HG02981 (cell line): ENCODE measurements at regions not wholly inside any gene's neighbourhood (a gene's known extent, or its start where the extent isn't known, plus 50 kb on each side); places are given as distances from the start of the nearest gene placed in this dataset.
"Not testable (repeated sequence)": the region's sequence is repeated elsewhere in the genome, so short reads cannot be mapped to it uniquely, and the experiment has no call there.

Experiments used
- ATAC-seq: cut with Tn5 transposase; IDR thresholded peaks from one replicate; pipeline ENCODE4 v1.9.1; 2021; ENCODE audit warnings: mild to moderate bottlenecking, moderate library complexity; ENCODE audit not compliant: unreplicated experiment

DNA sequence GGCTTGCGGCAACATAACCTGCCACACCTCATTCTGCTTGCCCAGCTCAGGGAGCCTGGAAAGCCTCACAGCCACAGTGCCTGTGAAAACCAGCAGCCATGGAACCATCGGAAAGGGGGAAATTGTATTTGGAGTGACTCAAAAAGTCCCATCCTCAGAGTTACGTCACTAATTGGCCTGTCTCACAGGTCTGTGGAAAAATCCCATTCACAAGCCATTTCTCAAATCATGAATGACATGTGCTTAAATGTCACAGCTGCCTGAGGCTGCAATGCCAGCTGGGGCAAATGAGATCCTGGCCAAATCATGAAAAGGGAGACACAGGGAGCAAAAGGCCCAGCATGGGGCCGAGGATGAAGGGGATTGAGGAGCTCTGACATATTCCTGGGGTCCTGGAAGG, 486.9 kb upstream of the RAB6C start:
- no peak for ATAC-seq

DNA sequence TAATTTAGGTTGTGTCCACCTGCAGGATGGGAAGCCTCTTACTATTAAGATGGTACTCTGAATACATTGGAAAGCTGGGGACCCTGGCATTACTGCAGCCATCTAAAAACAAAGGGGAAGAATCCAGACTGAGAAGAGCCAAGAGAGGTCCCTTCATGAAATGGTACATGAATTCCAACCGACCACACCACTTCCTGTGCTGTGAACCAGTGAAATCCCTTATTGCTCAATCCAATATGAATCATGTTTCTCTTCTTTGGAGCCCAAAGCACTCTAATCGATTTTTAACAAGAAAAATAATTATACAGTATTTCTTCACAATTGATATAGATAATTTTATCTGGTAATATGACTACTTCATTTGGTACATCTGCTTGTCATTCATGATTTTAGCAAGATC, 479.7 kb upstream of the RAB6C start:
- ATAC-seq, result no peak

DNA sequence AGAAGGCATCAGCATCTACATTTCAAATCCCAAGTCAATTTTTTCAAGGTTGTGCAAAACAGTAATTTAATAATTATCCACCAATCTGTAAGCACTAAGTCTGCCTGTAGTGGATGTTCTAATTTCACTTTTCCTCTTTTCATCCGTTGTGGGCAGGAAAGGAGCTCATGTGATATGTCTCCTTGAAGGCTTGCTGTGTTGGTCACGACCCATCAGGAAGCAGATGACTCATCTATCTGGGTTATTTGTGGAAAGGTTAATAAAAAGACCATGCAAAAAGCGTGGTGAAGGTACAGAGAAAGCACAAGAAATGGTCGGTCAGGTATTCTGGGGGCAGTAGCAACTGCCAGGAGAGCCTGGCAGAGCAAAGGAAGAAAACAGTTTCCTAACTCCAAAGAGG, 476.7 kb upstream of the RAB6C start:
- no peak for ATAC-seq

DNA sequence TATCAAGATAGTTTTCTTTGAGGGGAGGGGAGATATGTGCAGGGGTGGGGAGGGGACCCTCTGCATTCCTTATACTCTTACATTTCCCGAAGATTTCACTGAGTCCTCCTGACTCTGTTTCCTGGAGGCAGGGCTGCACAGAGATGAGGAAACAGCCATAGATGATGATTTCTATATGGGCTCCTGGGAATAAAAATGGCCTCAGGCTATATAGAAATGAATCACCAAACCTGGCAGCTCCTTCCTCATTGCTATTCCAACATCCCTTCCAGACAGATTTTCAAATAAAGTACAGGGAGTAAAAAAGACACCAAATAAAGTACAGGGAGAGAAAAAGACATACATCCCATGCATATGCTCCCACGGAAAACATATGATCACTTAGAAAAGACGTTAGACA, 474.8 kb upstream of the RAB6C start:
- ATAC-seq, result no peak

DNA sequence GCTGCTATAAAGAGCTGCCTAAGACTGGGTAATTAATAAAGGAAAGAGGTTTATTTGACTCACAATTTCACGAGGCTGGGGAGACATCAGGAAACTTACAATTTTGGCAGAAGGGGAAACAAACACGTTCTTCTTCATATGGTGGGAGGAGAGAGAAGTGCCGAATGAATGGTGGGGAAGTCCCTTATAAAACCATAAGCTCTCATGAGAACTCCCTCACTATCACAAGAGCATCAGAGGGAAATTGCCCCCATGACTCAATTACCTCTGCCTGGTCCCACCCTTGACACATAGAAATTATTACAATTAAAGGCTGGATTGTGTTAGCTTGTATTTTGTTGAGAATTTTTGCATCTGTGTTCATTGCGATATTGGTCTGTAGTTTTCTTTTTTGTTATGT, 460.5 kb upstream of the RAB6C start:
- no peak for ATAC-seq

DNA sequence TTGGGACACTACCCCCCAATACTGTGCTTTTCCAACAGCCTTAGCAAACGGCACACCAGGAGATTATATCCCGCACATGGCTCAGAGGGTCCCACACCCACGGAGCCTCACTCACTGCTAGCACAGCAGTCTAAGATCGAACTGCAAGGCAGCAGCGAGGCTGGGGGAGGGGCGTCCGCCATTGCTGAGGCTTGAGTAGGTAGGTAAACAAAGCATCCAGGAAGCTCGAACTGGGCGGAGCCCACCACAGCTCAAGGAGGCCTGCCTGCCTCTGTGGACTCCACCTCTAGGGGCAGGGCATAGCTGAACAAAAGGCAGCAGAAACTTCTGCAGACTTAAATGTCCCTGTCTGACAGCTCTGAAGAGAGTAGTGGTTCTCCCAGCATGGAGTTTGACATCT, 447.3 kb upstream of the RAB6C start:
- not testable (repeated sequence) for ATAC-seq

DNA sequence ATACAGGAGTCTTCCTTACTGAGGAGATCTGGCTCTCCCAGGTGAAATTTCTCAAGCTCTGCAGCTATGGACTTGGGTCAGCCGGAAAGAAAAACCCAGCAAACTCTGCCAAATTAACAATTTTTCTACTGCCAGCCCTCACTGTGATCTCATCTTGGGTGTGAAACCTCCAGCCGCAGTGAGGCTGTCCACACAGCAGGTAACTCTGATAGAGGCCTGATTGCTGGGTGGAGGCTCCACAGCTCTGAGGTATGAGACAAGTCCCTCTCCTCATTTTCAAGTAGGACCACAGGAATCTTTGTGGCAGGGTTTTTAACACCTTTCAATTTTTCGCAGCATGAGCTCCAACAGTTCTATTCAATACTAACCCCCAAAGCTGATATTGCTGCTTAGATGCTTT, 430.6 kb upstream of the RAB6C start:
- no peak for ATAC-seq

DNA sequence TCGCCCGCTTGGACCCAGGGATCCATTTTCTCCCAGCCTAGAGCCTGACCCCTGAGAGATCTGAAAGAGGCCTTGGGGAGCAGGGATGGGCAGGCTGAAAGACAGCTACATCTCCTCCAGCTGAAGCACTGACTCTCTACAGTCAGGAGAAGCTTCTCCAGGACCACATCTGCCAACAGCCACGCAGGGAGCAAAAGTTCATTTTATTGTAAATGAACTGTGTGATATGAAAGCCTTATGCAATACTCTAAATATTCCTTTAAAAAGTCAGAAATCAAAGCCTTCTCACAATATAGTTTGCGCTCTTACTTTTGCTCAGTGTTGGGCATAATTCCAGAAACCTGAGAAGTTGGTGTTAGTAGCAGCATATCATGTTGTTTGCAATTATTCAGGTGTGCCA, 428.9 kb upstream of the RAB6C start:
- ATAC-seq, result no peak

DNA sequence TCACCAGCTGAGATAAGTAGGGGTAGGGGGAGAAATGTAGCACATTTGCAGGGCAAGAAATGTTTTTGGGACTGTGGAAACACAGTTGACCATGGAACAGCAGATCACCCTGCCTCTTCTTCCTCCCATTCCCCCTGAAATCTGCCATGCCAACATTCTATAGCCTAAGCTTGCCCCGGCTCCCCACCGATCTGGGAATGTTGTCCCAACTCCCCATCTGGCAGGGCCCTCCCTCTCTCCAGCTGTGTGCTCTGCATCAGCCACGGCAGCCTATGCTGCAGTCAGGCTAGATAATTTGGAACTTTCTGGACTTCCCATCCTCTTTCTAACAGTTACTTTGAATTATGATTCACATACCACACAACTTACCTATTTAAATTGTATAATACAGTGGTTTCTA, 425.1 kb upstream of the RAB6C start:
- no peak for ATAC-seq

DNA sequence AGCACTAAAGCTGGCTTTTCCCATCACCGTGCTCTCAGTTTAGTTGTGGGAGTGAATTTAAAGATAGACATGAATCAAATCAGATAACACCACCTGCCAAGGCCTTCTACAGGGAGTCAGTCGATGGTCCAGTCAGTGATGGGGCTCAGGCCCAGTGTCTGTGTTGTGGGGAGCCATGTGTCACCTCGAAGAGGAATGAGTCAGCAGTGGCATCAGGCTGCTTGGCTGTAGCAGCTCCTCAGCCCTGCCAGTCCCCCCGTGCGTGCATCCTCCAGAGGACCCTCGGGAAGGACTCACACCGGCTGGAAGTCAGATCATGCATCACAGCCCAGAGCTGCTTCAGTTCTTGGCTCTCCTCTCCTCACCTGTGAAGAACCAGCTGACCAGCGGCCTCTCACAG, 420.4 kb upstream of the RAB6C start:
- ATAC-seq, result no peak

DNA sequence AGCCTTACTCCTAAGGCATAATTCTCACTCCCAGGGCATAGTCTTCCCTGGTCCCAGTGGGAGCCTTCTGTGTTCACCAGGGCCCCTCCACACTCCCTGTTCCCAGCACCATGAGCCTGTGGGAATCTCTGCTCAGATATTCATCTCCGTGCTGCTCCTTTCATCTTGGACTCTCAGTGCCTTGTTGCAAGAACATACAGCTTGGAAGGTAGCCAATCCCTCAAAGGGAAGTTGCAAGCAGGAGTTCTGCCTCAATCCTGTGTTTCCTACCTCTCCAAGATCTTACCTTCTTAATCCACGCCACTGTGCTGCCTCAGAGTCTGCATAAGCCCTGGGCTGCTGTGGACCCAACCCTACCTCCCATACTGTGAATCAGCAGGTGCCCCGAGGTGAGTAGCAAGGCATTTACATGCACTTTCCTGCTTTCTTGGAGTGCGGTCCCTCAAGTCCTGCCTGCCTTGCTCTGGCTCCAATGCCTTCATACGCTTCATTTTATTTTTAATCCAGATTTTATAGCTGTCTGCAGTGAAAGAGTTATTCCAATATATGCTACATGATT, 413.8 kb upstream of the RAB6C start:
- ATAC-seq, result no peak

DNA sequence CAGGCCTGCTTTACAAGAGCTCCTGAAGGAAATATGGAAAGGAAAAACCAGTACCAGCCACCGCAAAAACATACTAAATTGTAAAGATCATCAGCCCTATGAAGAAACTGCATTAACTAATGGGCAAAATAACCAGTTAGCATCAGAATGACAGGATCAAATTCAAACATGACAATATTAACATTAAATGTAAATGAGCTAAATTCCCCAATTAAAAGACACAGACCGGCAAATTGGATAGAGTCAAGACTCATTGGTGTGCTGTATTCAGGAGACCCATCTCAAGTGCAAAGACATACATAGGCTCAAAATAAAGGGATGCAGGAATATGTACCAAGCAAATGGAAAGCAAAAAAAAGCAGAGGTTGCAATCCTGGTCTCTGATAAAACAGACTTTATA, 408.7 kb upstream of the RAB6C start:
- ATAC-seq, result not testable (repeated sequence)

DNA sequence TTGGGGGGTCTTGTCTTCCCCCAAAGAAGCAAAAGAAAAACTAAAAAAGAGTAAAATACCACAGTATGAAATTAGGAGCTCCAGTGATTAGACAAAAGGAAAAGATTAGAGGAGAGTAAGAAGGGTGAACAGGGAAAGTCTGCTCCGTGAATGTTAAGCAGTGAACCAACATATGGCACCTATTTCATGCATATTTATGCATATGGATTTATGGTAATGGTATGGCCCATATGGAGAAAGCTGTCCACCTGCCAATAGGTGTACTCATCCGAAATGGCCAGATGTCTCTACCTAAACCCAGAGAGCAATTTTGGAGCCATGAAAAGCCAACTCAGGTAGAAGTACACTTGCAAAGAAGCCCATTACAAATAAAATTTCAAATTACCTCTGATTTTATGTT, 404.0 kb upstream of the RAB6C start:
- ATAC-seq, result no peak

DNA sequence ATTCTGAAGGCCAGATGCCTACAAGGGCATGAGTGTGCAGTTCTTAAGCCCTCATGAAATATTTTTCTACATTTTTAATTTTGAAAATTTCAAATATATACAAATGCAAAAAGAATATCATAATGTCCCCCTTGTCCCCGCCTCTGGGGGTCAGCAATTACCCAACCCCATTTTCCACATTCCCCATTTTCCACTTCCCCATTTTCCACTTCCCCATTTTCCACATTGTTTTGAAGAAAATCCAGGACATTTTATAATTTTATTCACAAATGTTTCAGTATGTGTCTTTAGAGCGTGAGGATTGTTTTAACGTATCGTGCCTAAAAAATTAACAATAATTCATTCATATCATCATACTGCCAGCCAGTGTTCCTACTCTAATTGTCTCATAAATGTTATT, 403.6 kb upstream of the RAB6C start:
- no peak for ATAC-seq

DNA sequence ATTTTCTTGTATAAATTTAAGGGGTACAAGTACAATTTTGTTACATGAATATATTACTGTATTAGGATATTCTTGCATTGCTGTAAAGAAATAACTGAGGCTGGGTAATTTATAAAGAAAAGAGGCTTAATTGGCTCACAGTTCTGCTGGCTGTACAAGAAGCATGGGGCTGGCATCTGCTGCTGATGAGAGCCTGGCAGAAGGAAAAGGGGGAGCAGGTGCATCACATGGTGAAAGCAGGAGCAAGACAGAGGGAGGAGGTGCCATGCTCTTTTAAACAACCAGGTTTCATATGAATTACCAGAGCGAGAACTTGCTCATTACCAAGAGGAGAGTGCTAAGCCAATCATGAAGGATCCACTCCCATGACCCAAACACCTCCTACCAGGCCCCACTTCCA, 399.5 kb upstream of the RAB6C start:
- ATAC-seq, result no peak

DNA sequence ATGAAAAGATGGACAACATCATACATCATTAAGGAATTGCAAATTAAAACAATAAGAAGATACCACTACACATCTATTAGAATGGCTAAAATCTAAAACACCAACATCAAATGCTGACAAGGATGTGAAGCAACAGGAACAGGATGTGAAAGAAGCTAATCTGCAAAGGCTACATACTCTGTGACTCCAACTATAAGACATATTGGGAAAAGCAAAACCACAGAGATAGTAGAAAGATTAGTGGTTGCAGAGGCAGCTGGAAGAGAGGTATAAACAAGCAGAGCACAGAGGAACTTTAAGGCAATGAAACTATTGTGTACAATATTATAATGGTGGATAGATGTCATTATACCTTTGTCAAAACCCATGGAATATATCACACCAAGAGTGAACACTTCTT, 393.7 kb upstream of the RAB6C start:
- no peak for ATAC-seq

DNA sequence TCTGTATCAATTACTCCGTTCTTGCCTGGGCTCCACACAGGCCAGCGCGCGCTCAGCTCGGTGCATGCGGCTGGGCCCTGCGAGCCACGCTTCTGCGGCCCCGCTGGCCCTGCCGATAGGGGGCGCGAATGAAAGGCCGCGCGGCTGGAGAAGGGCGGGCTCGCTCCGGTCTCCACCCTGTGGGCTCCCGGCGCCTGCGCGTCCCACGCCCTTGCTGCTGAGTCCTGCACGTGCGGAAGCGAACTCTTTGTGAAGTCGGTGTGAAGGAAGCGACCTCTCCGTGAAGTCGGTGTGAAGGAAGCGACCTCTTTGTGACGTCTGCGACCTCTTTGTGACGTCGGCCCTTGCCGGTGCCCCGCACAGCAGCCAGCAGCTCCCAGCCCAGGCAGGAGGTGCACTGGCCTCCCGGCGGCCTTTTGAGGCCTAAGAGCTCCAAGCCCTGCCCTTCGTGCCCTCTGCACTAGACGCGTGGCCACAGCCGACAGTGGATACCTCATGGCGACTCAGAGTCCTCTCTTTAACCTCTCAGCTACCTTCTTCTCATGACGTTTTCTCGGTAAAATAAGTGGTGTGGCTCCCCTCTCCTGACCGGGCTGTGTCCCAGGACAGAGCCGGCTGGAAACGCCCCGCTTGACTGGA, 391.9 kb upstream of the RAB6C start:
- ATAC-seq, result no peak

DNA sequence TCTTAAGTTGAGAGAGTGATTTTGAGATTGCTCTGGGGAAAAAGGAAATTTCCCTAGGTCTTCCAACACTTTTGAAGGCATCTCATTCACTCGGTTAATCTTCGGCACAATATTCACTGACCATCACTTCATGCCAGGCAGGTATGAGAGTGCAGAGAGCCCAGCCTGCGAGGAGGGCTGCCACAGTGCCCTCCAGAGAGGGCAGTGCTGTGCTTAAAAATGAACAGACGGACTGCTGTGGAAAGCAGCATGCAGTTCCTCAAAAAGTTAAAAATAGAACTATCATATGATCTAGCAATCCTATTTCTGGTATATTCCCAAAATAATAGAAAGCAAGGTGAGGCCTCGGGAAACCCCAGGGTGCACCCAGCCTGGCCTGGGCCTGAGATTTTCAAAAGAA, 374.9 kb upstream of the RAB6C start:
- ATAC-seq, result no peak

DNA sequence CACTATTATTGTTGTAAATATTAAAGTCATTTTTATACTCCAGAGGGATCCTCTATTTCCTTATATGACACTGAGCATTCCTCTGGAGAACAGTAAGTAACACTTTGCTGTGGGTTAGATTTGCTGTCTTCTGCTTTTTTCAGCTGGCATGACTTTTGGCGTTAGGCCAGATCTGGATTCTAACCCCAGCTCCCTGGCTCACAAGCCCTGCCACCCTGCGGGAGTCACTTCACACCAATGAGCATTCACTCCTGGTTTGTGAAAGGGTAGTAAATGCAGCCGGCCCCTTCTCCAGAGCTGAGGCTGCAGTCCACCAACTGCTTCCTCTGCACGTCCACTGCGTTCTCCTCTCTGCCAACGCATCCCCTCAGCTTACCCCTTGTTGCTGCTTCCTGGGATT, 373.8 kb upstream of the RAB6C start:
- no peak for ATAC-seq

DNA sequence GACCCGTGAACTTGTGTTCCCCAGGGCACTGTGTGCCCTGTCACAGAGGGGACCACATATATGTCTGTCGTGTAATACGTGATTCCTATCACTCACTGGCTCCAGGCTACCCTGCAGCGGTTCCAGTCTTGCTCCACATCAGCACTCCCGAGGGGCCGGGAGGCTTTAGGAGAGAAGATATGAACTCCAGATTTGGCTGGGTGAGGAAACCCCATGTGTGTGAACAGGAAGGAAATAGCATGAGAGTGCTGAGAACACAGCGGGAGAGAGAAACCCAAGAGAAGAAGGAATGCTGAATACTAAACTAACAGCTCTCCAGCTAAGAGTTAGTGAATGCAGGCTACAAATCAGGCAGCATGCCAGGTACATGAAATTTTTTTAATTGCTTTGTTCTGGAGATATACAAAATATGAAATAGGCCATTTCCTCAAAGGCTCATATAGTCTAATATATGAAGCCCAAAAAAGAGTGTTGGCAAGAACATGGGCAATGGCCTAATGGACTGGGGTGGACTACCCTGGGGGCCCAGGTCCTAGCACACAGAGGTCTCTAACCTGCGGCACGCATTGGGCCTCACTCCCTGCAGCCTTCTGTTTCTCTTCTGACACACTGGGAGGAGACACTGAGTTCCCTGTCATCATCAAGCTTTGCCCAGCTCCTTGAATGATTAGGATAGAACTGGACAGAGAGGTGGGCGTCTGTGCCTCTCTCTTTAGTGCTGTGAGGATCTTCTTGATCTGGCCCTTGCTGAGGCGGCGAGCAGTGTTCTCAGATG, 372.8 kb upstream of the RAB6C start:
- ATAC-seq, result no peak

DNA sequence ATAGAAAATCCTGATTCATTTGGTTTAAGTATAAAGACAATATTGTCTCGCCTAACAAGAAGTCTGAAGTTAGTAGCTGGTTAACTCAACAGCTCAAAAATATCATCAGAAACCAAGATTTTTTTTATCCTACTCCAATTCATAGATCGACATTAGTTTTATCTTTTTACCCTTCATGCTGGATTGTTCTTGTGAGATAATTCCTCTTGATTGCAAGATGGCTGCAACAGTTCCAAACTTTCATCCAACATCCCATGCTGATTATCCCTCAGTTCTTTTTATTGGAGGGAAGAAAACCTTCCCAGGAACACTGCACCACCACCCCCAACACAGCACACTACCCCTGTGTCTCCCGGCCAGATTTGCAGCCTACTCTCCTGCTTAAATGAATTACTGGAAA, 370.2 kb upstream of the RAB6C start:
- ATAC-seq, result no peak

DNA sequence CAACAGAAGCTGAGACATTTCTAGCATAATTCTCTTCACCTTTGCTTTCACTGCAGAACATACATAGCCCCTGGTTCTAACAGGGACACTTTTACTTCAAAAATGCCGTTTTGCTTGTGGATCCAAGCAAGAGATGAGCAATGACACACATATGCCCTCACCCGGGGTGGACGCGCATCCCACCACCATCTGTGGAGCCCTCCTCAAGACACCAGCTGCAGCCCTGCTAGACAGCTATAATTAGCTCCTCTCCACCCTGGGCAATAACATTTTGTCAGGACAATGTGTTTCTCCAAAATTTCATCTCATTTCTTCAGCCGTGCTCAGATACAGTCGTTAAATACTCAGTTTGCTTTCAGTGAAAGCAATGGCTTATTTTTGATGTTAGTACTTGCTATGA, 368.7 kb upstream of the RAB6C start:
- ATAC-seq, result no peak

DNA sequence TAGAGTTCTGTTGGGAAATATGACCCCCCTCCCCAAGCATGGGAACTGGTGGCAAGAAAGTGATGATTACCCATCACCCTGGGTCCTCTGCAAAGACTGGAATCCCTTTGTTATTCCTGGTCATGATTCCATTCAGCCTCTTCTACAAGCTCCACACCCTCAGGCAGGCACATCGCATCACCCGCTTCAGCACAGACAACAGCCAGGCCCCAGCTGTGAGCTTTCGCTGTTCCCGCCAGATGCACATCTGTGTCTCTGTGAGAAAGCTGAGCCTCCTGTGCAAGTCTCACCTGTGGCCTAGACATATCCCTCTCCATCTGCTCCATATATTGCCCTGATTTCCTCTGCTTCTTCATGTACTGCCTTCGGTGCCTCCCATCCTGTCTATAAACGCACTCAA, 368.0 kb upstream of the RAB6C start:
- ATAC-seq, result no peak
